ENCODE measurements at regions not wholly inside any gene's neighbourhood (a gene's known extent, or its start where the extent isn't known, plus 50 kb on each side); places are given as distances from the start of the nearest gene placed in this dataset.

DNA sequence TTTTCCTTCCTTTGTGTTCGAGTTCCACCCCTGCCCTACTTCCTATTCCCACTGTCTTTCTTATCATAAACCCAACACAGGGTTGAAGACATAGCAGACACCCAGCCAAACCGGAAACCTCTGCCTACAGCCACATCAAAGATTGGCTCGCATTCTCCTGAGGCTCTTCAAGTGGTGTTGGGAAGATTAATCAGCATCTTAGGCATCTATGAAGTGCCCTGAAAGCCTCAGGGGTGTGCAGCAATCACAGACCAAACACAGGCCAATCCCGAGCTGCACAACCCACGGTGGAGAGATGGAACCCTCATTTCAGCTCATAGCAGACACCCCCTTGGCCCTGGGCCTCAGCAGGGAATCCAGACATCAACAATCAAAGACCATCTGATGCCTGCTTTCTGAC is 255.9 kb downstream of the XXYLT1 start:
- TF ChIP-seq, protein P1, sequence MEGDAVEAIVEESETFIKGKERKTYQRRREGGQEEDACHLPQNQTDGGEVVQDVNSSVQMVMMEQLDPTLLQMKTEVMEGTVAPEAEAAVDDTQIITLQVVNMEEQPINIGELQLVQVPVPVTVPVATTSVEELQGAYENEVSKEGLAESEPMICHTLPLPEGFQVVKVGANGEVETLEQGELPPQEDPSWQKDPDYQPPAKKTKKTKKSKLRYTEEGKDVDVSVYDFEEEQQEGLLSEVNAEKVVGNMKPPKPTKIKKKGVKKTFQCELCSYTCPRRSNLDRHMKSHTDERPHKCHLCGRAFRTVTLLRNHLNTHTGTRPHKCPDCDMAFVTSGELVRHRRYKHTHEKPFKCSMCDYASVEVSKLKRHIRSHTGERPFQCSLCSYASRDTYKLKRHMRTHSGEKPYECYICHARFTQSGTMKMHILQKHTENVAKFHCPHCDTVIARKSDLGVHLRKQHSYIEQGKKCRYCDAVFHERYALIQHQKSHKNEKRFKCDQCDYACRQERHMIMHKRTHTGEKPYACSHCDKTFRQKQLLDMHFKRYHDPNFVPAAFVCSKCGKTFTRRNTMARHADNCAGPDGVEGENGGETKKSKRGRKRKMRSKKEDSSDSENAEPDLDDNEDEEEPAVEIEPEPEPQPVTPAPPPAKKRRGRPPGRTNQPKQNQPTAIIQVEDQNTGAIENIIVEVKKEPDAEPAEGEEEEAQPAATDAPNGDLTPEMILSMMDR (IDR thresholded peaks at IDR 0.05 in 4 of 5, conservative IDR thresholded peaks at IDR 0.05 in 1 of 5), result no peak
- TF ChIP-seq POLR2A (IDR thresholded peaks at IDR 0.05), result no peak

Measured in gastrocnemius medialis (tissue), 4 donors.